ENCODE measurements at regions not wholly inside any gene's neighbourhood (a gene's known extent, or its start where the extent isn't known, plus 50 kb on each side); places are given as distances from the start of the nearest gene placed in this dataset.

DNA sequence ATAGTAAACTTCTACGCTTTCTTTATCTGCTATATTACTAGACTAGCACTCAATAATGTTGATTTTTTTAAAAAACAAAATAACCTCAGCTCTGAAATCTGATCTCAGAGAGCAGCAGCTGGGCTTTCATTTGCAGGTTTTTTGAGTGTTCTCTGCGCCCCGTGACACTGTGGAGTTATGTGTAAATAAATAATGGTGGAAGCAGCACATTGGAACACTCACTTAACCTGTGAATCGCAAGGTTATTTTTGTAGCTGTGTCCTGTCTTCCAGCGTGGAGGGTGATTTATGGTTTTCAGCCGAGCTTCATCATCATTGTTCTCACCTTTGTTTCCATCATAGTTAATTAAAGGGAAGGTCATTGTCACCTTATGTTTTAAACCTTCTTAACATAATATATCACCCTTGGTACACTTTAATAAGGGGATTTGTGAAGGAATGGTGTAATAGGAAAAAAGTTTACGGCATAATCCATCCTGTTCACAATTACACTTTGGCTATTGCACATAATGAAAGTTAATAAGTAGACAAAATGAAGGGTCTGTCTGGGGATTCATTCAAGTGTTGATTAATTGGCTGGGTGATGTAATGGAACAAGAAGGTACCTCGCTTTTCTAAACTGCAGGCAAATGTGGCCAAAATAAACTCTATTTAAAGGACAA is 493.3 kb upstream of the ADAMTS16 start:
- FAIRE-seq (no peak), DNase-seq (ENCODE audit: low spot score in 2 of 2) (no peak)

DNA sequence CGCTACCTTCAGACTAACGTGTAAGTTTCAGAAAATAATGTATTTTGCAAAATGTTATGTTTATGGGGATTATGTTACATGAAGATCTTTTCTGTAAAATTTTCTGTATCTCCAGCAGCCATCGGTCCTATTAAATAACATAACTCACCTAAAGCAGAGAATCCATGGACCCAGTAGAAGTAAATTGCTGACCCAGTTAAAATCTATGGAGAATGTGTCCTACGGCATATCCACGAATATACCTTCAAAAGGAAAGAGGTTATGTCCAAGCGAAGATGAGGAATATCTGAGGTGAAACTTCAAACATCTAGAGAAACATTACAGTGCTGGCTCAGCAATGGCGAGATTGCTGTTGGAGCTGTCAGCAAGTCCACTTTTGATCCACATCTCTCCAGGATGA is 492.2 kb upstream of the ADAMTS16 start:
- DNase-seq (ENCODE audit: low spot score in 2 of 2) (no peak), FAIRE-seq (no peak)

DNA sequence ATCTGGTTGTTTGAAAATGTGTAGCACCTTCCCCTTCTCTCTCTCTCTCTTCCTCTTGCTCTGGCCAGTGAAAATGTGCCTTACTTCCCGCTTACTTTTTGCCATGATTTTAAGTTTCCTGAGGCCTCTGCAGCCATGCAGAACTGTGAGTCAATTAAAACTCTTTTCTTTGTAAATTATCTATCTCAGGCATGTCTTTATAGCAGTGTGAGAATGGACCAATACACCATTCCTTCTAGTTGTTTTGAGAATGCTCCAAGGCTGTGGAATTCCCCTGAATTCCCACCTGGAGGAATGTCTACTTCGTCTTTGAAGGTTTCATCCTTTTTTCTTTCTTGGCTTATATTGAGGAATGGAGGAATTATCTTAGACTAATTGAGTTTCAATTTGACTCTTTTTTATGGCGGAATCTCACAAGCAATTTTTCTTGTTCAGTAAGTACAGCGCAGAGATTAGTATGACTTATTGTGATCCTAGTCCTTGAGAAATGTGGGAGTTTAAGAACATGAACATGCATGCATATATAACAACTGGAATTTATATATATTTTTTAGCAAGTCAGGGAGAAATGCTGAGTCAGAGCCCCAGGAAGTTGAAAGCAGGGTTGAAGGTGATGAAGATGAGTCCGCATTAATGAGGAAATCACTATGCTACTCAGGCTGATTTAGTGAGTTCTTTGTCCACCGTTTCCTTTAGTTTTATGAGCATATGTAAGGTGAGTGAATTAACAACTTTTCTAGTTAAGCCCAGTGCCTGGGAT is 488.1 kb upstream of the ADAMTS16 start:
- no peak for FAIRE-seq

DNA sequence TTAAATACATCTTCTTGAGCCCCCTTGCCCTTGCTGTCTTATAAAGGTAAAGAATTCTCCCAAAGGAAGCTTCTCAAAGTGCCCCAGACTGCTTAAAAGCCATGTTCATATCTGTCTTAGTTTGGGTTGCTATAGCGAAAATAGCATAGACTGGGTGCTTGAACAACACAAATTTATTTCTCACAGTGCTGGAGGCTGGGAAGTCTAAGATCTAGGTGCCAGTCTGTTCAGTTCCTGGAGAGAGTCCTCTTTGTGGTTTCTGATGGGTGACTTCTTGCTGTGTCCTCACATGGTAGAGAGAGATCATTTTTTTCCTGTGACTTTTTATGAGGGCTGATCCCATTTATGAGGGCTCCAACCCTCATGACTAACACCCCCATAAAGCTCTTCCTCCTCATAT is 486.7 kb upstream of the ADAMTS16 start:
- FAIRE-seq (no peak), DNase-seq (ENCODE audit: low spot score in 2 of 2) (no peak)

More for the DNA sequence above, 488.1 kb upstream of the ADAMTS16 start:
- DNase-seq (ENCODE audit: low spot score in 2 of 2), result no peak

DNA sequence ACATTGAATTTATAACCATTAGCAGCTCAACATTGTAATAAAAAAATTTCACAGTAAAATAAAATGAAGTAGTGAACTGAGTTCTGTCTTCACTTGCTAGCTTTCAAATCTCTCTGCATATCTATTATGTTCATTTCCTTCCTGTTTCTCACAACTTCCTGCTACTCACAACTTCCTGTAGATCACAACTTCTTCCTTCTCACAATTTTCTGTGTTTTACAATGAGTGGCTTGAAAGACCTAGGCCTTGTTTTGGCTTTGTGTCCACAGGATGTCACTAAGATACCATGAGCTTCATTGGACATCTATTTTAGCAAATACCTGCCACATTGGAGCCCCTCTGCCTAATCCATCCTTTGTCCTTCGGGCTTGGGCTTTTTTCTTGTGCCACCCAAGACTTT is 480.3 kb upstream of the ADAMTS16 start:
- no peak for FAIRE-seq

DNA sequence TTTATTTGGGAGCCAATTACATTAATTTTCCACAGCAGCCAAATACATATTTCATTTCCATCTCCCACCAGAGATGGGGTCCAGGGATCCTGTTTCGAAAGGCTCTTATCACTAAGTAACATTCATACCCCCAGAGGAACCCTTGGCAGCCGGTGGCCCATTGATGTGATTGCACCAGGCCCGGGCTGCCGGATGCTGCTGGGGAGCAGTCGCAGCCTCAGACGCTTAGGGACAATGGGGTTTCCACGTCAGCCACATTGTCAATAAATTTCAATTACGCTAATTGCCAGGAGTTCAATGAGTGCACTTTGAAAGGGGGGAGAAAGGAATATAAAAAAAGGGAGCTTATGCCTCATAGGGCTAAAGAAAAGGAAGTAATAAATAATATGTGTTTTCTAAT is 478.8 kb upstream of the ADAMTS16 start:
- DNase-seq (ENCODE audit: low spot score in 2 of 2), result no peak
- no peak for FAIRE-seq

More for the DNA sequence above, 480.3 kb upstream of the ADAMTS16 start:
- no peak for DNase-seq (ENCODE audit: low spot score in 2 of 2)

DNA sequence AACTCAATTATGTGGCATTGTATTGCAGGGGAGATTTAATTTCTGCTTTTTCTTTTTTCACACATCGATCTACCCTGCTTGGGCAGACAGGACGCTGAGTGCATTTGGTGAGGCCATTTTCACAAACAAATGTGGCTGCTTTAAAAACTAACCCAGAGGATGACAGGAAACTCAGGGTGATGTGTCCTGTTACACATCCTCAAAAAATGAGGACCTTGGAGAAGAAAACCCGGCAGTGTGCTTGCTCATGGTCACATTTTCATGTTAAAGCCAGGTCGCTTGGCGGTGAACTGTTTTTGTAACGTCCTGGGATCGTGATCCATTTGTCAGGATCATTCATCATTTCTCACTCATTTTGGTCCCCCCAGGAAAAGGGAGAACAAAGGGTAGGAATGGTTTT is 478.3 kb upstream of the ADAMTS16 start:
- DNase-seq (ENCODE audit: low spot score in 2 of 2) (no peak), FAIRE-seq (no peak)

DNA sequence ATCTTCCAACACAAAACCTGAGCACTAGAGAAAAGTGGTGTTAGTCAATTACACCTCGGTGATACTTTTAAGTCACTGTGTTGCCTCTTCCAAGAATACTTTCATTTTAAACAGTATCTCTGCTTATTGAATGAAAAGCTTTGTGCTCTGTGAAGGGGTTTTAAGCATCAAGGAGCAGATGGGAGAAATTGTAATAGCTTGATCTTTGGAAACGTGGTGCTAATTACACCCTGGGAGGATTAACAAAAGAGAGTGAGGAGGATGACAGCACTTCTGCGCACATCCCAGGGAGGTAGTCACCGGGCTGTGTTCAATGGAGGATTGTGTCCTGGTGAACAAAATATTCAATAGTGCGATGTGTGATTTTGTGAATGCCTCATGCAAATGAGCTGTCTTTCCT is 477.4 kb upstream of the ADAMTS16 start:
- DNase-seq (ENCODE audit: low spot score in 2 of 2) (no peak), FAIRE-seq (no peak)

DNA sequence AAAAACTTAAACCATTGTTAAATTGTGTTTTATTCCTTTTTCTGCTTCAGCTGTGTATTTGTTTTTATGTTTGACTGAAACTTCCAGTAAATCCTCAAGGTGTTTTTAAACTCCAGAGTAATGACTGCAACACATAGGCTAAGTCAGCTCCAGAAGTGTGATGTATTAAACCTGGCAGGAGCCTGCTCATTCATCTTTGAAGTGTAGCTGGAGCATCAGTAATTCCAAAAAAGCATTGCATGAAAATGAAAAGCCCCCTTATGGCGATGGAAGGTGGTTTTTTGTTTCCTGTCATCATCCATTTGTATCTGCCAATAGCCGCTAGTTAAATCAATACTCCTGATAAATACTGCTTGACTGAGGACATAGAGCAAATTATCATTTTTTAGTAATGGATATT is 474.2 kb upstream of the ADAMTS16 start:
- no peak for FAIRE-seq
- no peak for DNase-seq (ENCODE audit: low spot score in 2 of 2)

DNA sequence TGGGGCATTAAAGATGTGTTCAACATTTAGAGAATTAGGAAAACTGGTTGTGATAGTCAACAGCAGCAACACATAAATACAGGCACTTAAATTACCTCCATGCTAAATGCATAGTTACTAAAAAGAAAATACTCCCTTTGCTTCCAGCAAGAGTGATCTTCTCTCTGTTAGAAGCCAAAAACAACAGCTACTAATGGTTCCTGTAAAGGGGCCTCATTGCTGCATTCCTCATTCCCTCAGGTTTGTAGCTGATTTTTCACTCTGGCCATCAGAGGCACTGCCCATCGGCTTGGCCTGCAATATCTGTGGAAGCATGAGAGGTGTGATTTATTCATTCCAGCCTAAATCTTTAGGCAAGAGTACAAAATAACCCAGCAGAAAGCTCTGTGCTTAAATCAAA is 466.0 kb upstream of the ADAMTS16 start:
- FAIRE-seq (no peak), DNase-seq (ENCODE audit: low spot score in 2 of 2) (no peak)

DNA sequence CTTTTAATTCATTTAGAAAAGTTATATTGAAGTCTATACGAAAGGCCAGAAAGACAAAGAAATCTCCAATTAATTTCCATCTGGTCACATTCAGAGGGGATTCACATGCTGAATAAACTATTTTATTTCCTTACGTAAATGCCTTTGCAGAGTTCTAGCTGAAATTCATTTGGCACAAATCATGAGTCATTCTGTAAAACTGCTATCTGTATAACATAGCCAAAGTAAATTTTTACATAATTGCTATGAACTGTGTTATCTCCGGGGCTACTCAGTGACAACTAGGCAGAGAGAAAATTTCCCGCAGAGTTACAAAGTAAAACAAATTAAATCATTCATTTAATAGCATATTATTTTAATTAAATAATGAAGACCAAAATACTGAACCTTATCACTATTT is 463.2 kb upstream of the ADAMTS16 start:
- DNase-seq (ENCODE audit: low spot score in 2 of 2), result no peak
- no peak for FAIRE-seq

DNA sequence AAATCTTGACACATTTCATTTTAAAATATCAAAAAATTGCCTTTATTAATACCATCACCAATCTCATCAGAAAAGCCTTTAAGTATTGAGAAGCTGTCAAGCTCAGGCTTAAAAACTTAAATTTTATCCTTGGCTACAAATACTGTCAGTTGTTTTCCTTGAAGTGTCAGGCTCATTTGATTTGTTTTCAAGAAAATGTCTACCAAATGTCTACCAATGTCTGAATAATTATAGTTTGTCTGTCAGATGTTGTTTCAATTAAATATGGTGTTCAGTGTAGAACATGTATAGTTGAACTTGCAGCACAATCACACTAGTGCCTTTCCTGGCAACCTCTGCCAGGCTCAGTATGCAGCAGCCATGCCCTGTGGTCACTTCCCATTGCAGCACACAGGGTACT is 455.2 kb upstream of the ADAMTS16 start:
- DNase-seq (ENCODE audit: low spot score in 2 of 2) (no peak), FAIRE-seq (no peak)

DNA sequence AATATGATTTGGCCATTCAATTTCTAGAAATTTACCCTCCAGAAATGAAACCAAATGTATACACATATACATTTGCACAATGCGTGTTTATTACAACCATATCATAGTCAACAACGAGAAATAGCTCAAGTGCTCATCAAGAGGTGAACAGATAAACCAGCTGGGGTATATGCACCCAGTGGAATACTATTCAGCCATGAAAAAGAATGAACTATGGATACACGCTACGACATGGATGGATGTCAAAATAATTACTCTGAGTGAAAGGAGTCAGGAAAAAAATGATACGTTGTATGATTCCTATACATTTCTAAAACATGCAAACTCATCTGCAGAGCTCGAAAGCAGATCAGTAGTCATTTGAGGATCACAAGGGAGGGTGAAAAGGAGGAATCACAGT is 441.5 kb upstream of the ADAMTS16 start:
- no peak for DNase-seq (ENCODE audit: low spot score in 2 of 2)
- no peak for FAIRE-seq

DNA sequence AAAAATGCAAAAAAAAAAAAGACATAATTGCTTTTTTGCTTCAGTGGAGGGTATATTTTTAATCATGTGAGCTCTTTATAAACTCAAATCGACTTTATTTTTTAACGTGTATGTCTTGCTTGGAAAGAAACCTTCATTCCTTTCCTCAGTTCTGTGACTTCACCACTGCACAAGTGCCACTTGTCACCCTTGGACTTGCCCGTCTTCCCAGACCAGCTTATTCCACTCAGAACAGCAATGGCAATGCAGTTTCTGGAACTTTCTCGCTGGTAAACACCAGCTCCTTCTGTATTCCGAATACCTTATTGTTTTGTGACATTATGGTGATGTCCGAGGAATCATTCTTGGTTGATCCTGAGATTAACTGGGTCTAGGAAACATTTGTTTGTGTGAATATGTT is 440.5 kb upstream of the ADAMTS16 start:
- FAIRE-seq (no peak), DNase-seq (ENCODE audit: low spot score in 2 of 2) (no peak)

DNA sequence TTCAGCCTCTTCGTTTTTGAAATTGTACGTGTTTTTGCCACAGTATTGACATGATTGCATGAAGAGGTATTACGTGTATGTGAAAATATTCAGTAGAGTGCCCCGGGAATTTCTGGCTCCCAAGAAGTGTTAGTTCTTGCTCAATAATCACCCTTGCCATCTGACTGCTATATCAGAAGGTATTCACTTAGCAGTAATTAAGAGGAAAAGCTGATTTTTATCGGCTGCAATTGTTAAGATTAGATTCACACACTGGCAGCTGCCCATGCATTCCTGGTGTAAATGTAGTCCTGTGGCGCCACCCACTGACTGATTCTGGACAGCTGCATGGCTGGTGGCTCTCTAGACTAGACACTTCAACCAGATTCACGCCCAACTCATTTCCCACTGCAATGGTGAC is 440.1 kb upstream of the ADAMTS16 start:
- FAIRE-seq, result no peak
- DNase-seq (ENCODE audit: low spot score in 2 of 2), result peak in 1 of 2 donors; percentile 17

DNA sequence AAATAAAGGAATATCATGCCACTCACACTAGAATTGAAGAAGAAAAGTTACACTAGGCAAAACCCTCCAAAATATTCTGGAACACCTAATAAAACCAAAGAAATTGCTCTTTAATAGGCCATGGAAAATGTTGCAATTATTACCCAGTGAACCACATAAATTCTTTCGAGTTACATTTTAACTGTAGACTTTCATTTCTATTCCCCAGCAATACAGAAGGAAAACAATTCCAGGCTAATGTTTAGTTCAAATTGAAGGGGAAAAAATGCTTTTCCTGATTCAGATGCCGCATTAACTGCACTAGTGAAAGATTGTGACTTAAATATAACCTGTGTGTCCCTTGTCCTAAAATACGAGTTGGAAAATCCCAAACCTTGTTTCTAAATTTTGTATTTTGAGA is 439.3 kb upstream of the ADAMTS16 start:
- DNase-seq (ENCODE audit: low spot score in 2 of 2) (no peak), FAIRE-seq (no peak)

DNA sequence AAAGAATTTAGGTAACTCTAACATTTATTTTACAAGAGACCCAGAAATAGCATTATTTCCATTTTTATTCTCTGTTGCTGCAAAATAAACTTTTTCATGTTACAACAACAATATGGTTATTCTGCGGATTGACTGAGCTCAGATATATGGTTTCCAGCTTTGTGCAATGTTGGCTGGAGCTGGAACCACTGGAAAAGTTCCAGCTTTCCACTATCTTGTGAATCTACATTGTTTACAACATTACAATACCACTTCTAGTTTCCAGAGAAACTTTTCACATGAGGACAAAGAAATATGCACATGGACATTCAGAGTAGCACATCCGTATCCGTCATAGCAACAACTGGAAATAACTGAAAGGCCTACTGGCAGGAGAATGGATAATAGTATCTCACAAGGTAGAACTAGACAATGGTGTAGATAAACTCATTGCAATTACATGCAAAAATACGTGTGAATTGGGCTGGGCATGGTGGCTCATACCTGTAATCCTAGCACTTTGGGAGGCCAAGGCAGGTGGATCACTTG is 436.1 kb upstream of the ADAMTS16 start:
- DNase-seq (ENCODE audit: low spot score in 2 of 2) (no peak), FAIRE-seq (no peak)

DNA sequence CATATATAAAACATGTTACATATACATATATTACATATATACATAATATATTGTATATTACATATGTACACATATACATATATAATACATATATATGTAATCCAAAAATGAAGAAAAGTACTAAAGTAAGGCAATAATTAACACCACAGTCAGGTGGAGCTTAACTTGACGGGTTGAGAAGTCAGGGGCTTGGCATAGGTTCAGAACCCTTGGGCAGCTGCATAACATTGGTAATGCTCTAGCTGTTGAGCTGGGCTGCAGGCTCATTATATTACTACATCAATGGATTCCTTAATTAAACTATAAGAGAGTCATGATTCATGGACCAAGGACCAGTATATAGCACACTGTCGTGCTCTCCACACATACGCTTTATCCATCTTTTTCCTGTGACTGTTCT is 435.2 kb upstream of the ADAMTS16 start:
- DNase-seq (ENCODE audit: low spot score in 2 of 2) (no peak), FAIRE-seq (no peak)

DNA sequence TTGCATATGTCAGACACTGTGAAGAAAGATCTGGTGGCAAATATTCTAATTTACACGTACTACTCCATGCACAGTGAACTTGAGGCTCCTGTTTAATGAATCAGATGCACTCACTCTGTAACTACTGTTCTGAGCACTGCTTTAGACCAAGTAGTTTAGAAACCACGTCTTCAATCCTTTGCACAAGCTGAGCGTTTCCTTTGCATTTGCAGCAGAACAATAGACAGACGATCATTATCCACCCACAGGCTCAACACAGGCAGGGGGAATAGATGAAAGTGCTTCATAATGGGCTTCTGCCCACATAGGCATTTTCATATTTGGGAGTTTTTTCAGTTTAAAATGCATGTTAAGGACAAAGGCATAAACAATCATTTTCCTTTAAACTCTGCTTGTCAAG is 423.3 kb upstream of the ADAMTS16 start:
- no peak for FAIRE-seq
- no peak for DNase-seq (ENCODE audit: low spot score in 2 of 2)

DNA sequence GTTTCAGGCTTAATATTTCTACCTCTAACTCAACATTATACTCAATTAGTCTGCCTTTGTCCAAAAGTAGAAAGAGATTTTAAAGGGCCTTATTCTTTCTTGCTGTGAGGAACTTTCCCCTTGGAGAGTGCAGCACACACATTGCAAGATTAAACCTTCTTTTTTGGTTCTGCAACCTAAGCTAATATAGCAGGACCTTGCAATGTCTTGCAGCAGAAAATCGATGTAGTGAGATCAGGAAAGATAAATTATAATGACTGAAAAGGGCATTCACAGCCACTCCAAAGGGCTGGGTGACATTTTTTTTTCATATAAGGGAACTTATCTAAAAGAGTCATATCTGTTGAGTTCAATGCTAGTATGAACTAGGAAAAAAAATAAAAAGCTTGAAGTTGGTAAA is 422.7 kb upstream of the ADAMTS16 start:
- FAIRE-seq, result no peak
- DNase-seq (ENCODE audit: low spot score in 2 of 2), result no peak

DNA sequence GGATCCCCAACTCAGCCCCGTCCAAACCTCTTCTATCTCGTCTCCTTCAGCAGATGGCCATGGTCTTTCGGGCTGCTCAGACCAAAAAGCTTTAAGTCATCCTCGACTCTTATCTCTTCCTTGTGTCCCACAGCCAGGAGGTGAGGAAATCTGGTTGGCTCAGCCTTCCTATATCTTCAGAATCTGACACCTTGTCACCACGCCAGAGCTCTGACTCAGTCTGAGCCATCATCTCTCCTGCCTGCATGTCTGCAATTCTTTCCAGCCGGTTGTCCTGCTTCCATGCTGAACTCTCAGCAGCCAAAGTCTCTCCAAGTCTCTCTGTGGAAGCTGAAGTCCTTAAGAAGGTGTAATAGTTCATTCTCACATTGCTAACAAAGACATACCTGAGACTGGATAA is 419.3 kb upstream of the ADAMTS16 start:
- no peak for FAIRE-seq
- DNase-seq (ENCODE audit: low spot score in 2 of 2), result no peak

DNA sequence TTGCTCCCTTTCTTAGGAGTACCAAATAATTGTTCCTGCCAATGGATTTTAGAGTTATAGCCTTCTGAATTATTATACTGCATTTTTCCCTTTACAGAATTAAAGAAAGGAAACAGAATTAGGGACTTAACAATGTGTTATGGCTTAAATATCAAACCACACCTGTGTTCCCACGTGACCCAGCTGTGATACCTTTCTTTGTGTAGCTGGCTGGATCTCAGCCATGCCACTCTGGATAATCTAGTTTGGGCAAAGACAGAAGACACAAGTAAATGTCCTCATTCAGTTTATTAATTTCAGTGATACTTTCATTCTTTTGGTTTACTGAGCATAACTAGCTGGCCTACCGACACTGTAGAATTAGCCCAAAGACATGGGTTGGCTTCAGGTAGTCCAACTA is 417.2 kb upstream of the ADAMTS16 start:
- FAIRE-seq (no peak), DNase-seq (ENCODE audit: low spot score in 2 of 2) (no peak)

All from frontal cortex (tissue), 3 donors.